ENCODE measurements at regions not wholly inside any gene's neighbourhood (a gene's known extent, or its start where the extent isn't known, plus 50 kb on each side); places are given as distances from the start of the nearest gene placed in this dataset.
A peak's percentile ranks its signal among the peaks of the same experiment; 100 is the strongest.
"Not testable (repeated sequence)": the region's sequence is repeated elsewhere in the genome, so short reads cannot be mapped to it uniquely, and the experiment has no call there.

DNA sequence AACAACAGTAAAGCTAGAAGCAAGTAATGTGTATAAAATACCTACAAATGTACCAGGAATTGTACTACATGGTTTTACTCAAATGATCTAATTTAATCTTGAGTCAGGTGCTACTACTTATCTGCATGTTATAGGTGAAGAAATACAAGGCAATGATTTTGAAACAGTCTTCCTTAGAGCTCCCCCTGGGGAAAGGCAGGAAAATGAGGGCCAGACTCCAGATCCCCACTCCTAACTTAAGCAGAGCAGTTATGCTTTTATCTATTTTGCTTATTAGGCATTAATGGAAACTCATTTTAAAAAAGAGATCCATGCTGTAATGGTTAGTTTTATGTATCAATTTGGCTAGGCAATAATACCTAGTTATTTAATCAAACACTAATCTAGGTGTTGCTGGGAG lies 109.3 kb upstream of the CPSF6 start:
- no peak for DNase-seq (ENCODE audit: low read depth, low spot score)

DNA sequence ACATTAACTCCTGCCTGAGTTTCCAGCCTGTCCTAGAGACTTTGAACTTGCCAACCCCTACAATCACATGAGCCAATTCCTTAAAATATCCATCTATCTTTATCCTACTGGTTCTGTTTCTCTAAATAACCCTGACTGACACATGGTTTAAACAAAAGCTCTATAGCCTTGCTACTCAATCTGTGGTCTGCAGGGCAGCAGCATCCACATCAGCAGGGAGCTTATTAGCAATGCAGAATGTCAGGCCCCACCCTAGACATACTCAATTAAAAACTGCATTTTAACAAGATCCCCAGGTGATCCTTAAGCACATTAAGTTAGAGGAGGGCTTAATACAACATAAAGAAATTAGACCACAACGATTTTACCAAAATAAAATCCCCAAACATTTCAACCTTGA lies 108.3 kb upstream of the CPSF6 start:
- DNase-seq (ENCODE audit: low read depth, low spot score) = no peak

GRCh38 chr12:69136931-69137613 lies 102.3 kb upstream of the CPSF6 start:
- no peak for DNase-seq (ENCODE audit: low read depth, low spot score)

GRCh38 chr12:69141074-69141473 lies 98.3 kb upstream of the CPSF6 start:
- no peak for DNase-seq (ENCODE audit: low read depth, low spot score)

GRCh38 chr12:69149270-69149669 lies 90.1 kb upstream of the CPSF6 start:
- no peak for DNase-seq (ENCODE audit: low read depth, low spot score)

- no peak for DNase-seq (ENCODE audit: low read depth, low spot score)
These were observed 89.1 kb upstream of the CPSF6 start for GRCh38 chr12:69150083-69150795.

DNA sequence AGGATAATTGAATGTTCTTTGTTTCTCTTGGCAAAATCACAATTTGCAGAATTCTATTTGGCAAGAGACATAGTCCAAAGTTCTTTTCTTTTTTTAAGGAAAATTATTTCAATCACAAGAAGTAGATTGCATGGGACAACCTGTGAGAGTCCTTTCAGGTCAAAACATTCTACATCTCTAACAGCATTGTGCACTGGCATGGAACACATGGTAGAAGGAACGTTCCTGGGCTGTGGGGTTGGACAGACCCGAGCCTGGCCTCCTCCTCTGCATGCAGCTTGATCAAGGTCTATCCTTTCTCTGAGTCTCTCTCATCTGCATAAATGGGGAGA lies 88.6 kb upstream of the CPSF6 start:
- no peak for DNase-seq (ENCODE audit: low read depth, low spot score)

GRCh38 chr12:69151254-69151764 lies 88.1 kb upstream of the CPSF6 start:
- DNase-seq (ENCODE audit: low read depth, low spot score) = no peak

- no peak for DNase-seq (ENCODE audit: low read depth, low spot score)
These were observed 84.6 kb upstream of the CPSF6 start for GRCh38 chr12:69154585-69155363.

DNA sequence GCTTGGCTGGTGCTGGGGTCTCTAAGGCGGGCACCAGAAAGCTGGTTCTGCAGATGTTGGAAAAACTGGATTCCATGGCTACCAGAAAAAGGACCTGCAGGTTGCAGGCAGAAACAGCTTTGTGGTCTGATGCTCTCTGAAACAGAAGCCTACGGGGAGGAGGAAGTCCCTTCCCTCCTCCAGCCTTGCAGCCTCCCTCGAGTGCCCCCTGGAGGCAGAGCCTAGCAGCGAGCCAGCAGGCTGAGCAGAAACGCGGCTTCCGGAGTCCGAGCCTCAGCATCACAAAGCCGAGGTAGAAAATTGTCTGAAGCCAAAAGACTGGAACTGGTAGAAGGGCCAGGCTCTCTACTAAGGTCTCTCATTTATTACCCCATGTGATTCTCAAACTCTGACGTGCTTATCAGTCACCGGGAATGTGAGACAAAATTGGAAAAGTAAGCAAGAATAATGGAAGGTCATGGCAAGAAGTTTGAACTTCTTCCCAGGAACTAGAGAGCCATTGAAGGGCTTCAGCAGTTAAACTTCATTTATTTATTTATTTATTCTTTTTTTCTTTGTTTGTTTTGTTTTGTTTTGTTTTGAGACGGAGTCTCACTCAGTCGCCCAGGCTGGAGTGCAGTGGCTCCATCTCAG lies 82.2 kb upstream of the CPSF6 start:
- peak; percentile 63 for DNase-seq (ENCODE audit: low read depth, low spot score)

GRCh38 chr12:69161829-69162228 lies 77.5 kb upstream of the CPSF6 start:
- DNase-seq (ENCODE audit: low read depth, low spot score) = no peak

DNA sequence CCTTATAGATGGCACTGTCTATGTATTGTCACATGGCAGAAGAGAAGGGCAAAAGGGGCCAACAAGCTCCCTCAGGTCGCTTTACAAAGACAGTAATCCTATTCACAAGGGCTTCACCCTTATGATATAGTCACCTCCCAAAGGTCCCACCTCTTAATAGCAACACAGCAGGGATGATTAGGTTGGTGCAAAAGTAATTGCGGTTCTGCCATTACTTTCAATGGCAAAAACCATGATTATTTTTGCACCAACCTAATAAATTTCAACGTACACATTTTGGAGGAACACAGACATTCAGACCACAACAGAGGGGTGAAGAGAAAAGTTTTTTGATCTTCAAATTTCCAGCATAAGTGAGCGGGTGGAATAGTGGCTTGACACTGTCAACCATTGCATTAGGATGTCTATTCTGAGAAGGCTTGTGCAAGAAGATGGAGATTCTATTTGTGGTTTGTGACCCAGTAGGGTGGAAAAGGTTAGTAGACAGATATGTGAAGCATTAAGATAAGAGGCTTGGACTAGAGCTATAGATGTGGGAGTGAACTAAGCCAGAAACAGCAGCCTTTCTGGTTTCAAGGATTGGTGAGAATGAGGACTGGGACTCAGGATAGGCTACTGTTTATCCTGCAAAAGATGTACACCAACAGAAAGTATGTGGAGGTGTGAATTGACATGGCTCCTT lies 75.5 kb upstream of the CPSF6 start:
- no peak for DNase-seq (ENCODE audit: low read depth, low spot score)

- peak; percentile 9 for DNase-seq (ENCODE audit: low read depth, low spot score)
These were observed 71.7 kb upstream of the CPSF6 start for GRCh38 chr12:69167648-69168165.

DNA sequence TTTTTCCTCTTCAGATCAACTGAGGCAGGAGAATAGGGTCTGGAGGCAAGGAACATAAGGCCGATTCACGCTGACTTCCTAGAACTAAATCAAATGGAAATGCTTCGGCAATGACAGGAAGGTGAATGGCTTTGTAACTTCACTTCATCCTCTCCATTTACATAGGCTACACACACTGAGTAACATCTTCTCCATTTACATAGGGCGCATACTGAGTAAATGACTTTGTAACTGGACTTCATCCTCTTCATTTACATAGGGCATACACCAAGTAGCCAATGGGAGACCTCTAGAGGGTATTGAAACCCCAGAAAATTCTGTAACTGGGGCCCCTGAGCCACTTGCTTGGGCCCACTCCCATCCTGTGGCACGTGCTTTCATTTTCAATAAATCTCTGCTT lies 71.0 kb upstream of the CPSF6 start:
- DNase-seq (ENCODE audit: low read depth, low spot score) = peak; percentile 9

DNA sequence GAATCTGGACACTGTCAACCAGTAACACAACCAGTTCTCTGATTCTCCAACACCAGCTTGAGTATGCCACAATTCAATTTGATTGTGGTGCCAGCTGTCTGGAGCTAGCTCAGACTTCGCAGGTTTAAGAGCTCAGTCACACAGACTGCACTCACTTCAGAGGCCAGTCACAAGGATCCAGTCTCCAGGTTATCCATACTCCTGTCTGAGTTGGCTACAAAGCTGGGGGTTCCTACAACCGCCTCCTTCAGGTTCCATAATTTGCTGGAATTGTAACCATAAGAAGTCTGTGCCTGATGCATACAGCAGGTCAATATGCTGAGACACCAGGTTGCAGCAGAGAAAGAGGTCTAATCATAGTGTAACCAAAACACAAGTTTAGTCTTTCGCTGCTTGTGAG lies 70.5 kb upstream of the CPSF6 start:
- no peak for DNase-seq (ENCODE audit: low read depth, low spot score)

DNA sequence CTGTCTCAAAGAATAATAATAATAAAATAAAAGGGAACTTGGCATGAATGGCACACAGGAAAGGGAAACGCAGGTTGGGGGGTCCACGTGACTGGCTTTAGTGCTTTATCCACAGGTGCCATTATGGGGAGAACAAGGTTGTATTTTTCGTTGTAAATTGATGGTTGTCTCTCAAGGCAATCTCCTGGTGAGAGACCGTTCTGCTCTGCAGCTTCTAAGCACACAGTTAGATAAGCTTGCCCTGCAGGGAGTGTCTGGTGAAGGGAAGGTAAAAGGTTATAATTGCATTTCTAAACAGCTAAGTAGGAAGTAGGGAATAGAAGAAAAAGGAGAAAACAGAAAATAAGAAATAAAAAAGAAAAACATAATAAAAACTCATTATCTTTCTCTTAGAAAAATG lies 69.1 kb upstream of the CPSF6 start:
- DNase-seq (ENCODE audit: low read depth, low spot score) = no peak

DNA sequence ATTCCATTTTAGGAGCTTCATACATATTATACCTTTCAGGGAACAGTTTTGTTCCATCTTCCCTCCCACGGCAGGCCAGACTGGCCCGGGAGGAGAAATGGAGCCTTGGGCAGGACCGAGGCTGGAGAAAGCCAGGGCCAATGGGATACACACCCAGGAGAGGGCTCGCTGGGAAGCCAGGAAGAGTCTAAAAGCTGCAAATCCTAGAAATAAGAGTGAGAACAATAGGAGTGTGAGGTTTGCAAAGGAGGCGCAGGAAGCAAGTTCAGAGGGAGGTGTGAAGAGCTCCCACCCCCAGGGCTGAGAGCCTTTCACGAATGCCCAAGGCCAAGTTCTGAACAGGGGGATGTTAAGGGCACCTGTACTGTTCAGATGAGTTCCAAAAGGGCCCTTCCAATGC lies 67.5 kb upstream of the CPSF6 start:
- no peak for DNase-seq (ENCODE audit: low read depth, low spot score)

- no peak for DNase-seq (ENCODE audit: low read depth, low spot score)
These were observed 66.9 kb upstream of the CPSF6 start for GRCh38 chr12:69172491-69172890.

GRCh38 chr12:69173368-69173767 lies 66.0 kb upstream of the CPSF6 start:
- no peak for DNase-seq (ENCODE audit: low read depth, low spot score)

- no peak for DNase-seq (ENCODE audit: low read depth, low spot score)
These were observed 59.6 kb upstream of the CPSF6 start for GRCh38 chr12:69179786-69180185.

GRCh38 chr12:69187572-69187971 lies 51.8 kb upstream of the CPSF6 start:
- not testable (repeated sequence) for DNase-seq (ENCODE audit: low read depth, low spot score)
